WTC11 (cell line): ENCODE measurements at regions not wholly inside any gene's neighbourhood (a gene's known extent, or its start where the extent isn't known, plus 50 kb on each side); places are given as distances from the start of the nearest gene placed in this dataset.

Source experiments
- ATAC-seq: fragments of 200-7000 bp; cut with Tn5 transposase; 2 replicates; pipeline ENCODE4 v1.10.0; 2021; ENCODE audit warnings: mild to moderate bottlenecking, moderate library complexity
- CTCF ChIA-PET: fragments of 300-600 bp; sonication (Branson Sonifier 250); formaldehyde crosslinking; loops from one replicate; lab custom pipeline; 2021; ENCODE audit warnings: antibody characterized with exemption; lab: Charles Lee
- POLR2A ChIA-PET: fragments of 350-600 bp; sonication (Branson Sonifier 250); formaldehyde crosslinking; loops from one replicate; lab custom pipeline; 2021; ENCODE audit warnings: antibody characterized with exemption; lab: Charles Lee
- DNase-seq: peaks from one replicate; pipeline ENCODE4 v3.0.0; 2021; ENCODE audit warnings: low spot score
- H3K27ac Mint-ChIP-seq: 2 replicates; pipeline ENCODE4 v1.8.0; 2021; ENCODE audit warnings: mixed read lengths
- H3K27me3 Mint-ChIP-seq: 2 replicates; pipeline ENCODE4 v1.8.0; 2021; ENCODE audit warnings: low read depth, mild to moderate bottlenecking, moderate library complexity, mixed read lengths
- H3K36me3 Mint-ChIP-seq: 2 replicates; pipeline ENCODE4 v1.8.0; 2021; ENCODE audit warnings: mixed read lengths
- H3K4me1 Mint-ChIP-seq: 2 replicates; pipeline ENCODE4 v1.8.0; 2022; ENCODE audit warnings: mixed read lengths
- H3K4me3 Mint-ChIP-seq: 2 replicates; pipeline ENCODE4 v1.8.0; 2021; ENCODE audit warnings: mild to moderate bottlenecking, moderate library complexity, mixed read lengths
- H3K9me3 Mint-ChIP-seq: 2 replicates; pipeline ENCODE4 v1.8.0; 2021; ENCODE audit warnings: mixed read lengths
- ATF1 ChIP-seq: sonication (generic); formaldehyde crosslinking; IDR thresholded peaks from 2 replicates; pipeline ENCODE4 v1.8.1; 2023; ENCODE audit warnings: mild to moderate bottlenecking, moderate library complexity, missing genetic modification reagents
- CREB1 ChIP-seq: sonication (generic); formaldehyde crosslinking; IDR thresholded peaks from 2 replicates; pipeline ENCODE4 v1.8.0; 2023; ENCODE audit warnings: mild to moderate bottlenecking, missing genetic modification reagents
- ELF4 ChIP-seq: sonication (generic); formaldehyde crosslinking; IDR thresholded peaks from 2 replicates; pipeline ENCODE4 v1.8.1; 2022; ENCODE audit warnings: low read depth, mild to moderate bottlenecking, moderate library complexity, missing genetic modification reagents
- ESRRA ChIP-seq: sonication (generic); formaldehyde crosslinking; IDR thresholded peaks from 2 replicates; pipeline ENCODE4 v1.8.1; 2022; ENCODE audit warnings: mild to moderate bottlenecking, missing genetic modification reagents, borderline replicate concordance
- ETV6 ChIP-seq: sonication (generic); formaldehyde crosslinking; IDR thresholded peaks from 2 replicates; pipeline ENCODE4 v1.8.1; 2022; ENCODE audit warnings: mild to moderate bottlenecking, missing genetic modification reagents
- FOXK1 ChIP-seq: sonication (generic); formaldehyde crosslinking; IDR thresholded peaks from 2 replicates; pipeline ENCODE4 v1.8.0; 2022; ENCODE audit warnings: mild to moderate bottlenecking, moderate library complexity, missing genetic modification reagents
- JAZF1 ChIP-seq: fragments of 250-450 bp; sonication (Bioruptor Pico); IDR thresholded peaks from 2 replicates; pipeline ENCODE4 v1.9.0; 2021; ENCODE audit warnings: moderate library complexity, mild to moderate bottlenecking, inconsistent platforms
- KAT7 ChIP-seq: sonication (generic); formaldehyde crosslinking; IDR thresholded peaks from 2 replicates; pipeline ENCODE4 v1.8.1; 2023; ENCODE audit warnings: missing genetic modification reagents, mild to moderate bottlenecking, borderline replicate concordance
- MYBL2 ChIP-seq: sonication (generic); formaldehyde crosslinking; IDR thresholded peaks from 2 replicates; pipeline ENCODE4 v1.8.1; 2023; ENCODE audit warnings: mild to moderate bottlenecking, moderate library complexity, missing genetic modification reagents
- TP53 ChIP-seq: sonication (generic); formaldehyde crosslinking; IDR thresholded peaks from 2 replicates; pipeline ENCODE4 v1.8.1; 2023; ENCODE audit warnings: mild to moderate bottlenecking, missing genetic modification reagents
- TF ChIP-seq, protein P1 (sequence below): sonication (generic); formaldehyde crosslinking; IDR thresholded peaks from 2 replicates; pipeline ENCODE4 v1.8.0; 2023; ENCODE audit warnings: mild to moderate bottlenecking, missing genetic modification reagents
- TF ChIP-seq, protein P2 (sequence below): sonication (generic); formaldehyde crosslinking; IDR thresholded peaks from 2 replicates; pipeline ENCODE4 v1.8.0; 2023; ENCODE audit warnings: missing genetic modification reagents
- TF ChIP-seq, protein P3 (sequence below): sonication (generic); formaldehyde crosslinking; IDR thresholded peaks from 2 replicates; pipeline ENCODE4 v1.8.1; 2023; ENCODE audit warnings: mild to moderate bottlenecking, missing genetic modification reagents, moderate library complexity
- TF ChIP-seq, protein P4 (sequence below): fragments of 250-450 bp; sonication (Bioruptor Pico); IDR thresholded peaks from 2 replicates; pipeline ENCODE4 v1.9.0; 2021; ENCODE audit warnings: moderate library complexity, mild to moderate bottlenecking, inconsistent platforms, borderline replicate concordance
- TF ChIP-seq, protein P5 (sequence below): sonication (generic); formaldehyde crosslinking; IDR thresholded peaks from 2 replicates; pipeline ENCODE4 v1.8.1; 2022; ENCODE audit warnings: missing genetic modification reagents, borderline replicate concordance
- TF ChIP-seq, protein P6 (sequence below): sonication (generic); formaldehyde crosslinking; IDR thresholded peaks from 2 replicates; pipeline ENCODE4 v1.8.1; 2023; ENCODE audit warnings: mild to moderate bottlenecking, missing genetic modification reagents, moderate library complexity
- TF ChIP-seq, protein P7 (sequence below): fragments of 250-450 bp; sonication (Bioruptor Pico); IDR thresholded peaks from 2 replicates; pipeline ENCODE4 v2.1.2; 2022; ENCODE audit warnings: mild to moderate bottlenecking, moderate library complexity
- TF ChIP-seq, protein P8 (sequence below): fragments of 250-450 bp; sonication (Bioruptor Pico); IDR thresholded peaks from 2 replicates; pipeline ENCODE4 v1.9.0; 2021; ENCODE audit warnings: mild to moderate bottlenecking, borderline replicate concordance

DNA sequence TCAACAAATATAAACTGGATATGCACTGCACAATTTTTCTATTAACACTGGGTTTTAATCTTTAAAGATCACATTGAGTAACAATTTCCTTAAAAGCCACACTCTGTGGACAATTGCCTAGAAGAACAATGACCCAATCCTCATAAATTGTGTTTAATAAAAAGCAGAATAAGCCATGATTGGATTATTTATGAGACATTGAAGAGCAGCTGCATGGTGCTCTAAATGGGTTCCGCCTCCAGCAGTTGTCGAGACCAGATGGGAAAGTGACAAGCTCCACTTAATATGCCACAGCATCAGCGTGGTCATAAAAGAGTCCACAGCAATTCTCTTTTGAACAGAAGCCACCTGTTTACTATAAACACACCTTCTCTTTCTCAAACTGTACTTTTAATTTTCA is 635.2 kb upstream of the FRG1 start:
- Mint-ChIP-seq H3K27me3 (peaks cover 23% of the 10 kb centered on the region), H3K36me3 (no peaks in the 10 kb centered on the region), H3K27ac (no peak overlapping the region), H3K4me1 (no peaks in the 10 kb centered on the region), H3K9me3 (peaks cover 15% of the 10 kb centered on the region), H3K4me3 (no peak overlapping the region)
- no peak for TF ChIP-seq ESRRA (CRISPR knock-in tag)
- TF ChIP-seq, protein P1, sequence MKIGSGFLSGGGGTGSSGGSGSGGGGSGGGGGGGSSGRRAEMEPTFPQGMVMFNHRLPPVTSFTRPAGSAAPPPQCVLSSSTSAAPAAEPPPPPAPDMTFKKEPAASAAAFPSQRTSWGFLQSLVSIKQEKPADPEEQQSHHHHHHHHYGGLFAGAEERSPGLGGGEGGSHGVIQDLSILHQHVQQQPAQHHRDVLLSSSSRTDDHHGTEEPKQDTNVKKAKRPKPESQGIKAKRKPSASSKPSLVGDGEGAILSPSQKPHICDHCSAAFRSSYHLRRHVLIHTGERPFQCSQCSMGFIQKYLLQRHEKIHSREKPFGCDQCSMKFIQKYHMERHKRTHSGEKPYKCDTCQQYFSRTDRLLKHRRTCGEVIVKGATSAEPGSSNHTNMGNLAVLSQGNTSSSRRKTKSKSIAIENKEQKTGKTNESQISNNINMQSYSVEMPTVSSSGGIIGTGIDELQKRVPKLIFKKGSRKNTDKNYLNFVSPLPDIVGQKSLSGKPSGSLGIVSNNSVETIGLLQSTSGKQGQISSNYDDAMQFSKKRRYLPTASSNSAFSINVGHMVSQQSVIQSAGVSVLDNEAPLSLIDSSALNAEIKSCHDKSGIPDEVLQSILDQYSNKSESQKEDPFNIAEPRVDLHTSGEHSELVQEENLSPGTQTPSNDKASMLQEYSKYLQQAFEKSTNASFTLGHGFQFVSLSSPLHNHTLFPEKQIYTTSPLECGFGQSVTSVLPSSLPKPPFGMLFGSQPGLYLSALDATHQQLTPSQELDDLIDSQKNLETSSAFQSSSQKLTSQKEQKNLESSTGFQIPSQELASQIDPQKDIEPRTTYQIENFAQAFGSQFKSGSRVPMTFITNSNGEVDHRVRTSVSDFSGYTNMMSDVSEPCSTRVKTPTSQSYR (CRISPR knock-in tag) = no peak
- TF ChIP-seq, protein P2, sequence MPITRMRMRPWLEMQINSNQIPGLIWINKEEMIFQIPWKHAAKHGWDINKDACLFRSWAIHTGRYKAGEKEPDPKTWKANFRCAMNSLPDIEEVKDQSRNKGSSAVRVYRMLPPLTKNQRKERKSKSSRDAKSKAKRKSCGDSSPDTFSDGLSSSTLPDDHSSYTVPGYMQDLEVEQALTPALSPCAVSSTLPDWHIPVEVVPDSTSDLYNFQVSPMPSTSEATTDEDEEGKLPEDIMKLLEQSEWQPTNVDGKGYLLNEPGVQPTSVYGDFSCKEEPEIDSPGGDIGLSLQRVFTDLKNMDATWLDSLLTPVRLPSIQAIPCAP (CRISPR knock-in tag) = no peak
- ATAC-seq (no peak), DNase-seq (no peak)
- ChIA-PET CTCF (no interaction called here), POLR2A (no interaction called here)

DNA sequence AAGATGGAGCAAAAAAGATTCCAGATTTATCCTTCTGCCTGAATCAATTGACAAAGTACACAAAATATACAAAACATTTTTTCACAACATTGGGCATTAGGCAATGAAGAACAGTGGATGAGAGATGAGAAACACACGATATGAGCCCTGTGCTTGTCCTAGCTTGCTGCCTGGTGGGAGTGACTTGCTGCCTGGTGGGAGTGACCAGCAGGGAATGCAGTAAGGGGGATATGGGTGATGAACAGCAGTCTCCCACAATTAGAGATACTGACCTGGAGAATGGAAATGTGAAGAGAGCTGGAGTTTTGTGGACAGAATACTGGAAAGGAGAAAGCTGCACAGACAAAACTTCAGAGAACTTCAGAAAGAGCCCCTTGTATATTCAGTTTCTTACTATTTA is 629.4 kb upstream of the FRG1 start:
- Mint-ChIP-seq H3K9me3 (peaks cover 25% of the 10 kb centered on the region), H3K4me1 (no peaks in the 10 kb centered on the region), H3K27ac (no peak overlapping the region), H3K4me3 (no peak overlapping the region), H3K27me3 (peaks cover 13% of the 10 kb centered on the region), H3K36me3 (peaks cover 5% of the 10 kb centered on the region)
- POLR2A ChIA-PET = no interaction called here
- no peak for ATAC-seq
- CTCF ChIA-PET = no interaction called here
- TF ChIP-seq ETV6 = no peak
- DNase-seq = no peak

DNA sequence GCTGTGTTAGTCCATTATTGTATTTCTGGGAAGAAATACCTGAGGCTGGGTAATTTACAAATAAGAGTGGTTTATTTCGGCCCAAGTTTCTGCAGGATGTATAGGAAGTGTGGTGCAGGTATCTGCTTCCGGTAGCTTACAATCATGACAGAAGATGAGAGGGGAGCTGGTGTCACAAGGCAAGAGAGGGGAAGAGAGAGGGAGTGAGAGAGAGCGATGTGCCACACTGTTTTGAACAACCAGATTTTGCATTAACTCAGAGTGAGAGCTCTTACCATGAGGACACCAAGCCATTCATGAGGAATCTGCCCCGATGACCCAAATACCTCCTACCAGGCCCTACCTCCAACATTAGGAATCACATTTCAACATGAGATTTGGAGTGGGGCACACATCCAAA is 627.6 kb upstream of the FRG1 start:
- POLR2A ChIA-PET = no interaction called here
- CTCF ChIA-PET = no interaction called here
- TF ChIP-seq CREB1 (CRISPR knock-in tag) (no peak), TP53 (CRISPR knock-in tag) (no peak), MYBL2 (CRISPR knock-in tag) (no peak), ETV6 (no peak), JAZF1 (CRISPR knock-in tag) (no peak), ATF1 (CRISPR knock-in tag) (no peak), ELF4 (CRISPR knock-in tag) (no peak), KAT7 (CRISPR knock-in tag) (no peak), FOXK1 (CRISPR knock-in tag) (no peak)
- TF ChIP-seq, protein P3, sequence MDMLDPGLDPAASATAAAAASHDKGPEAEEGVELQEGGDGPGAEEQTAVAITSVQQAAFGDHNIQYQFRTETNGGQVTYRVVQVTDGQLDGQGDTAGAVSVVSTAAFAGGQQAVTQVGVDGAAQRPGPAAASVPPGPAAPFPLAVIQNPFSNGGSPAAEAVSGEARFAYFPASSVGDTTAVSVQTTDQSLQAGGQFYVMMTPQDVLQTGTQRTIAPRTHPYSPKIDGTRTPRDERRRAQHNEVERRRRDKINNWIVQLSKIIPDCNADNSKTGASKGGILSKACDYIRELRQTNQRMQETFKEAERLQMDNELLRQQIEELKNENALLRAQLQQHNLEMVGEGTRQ = no peak
- TF ChIP-seq, protein P4, sequence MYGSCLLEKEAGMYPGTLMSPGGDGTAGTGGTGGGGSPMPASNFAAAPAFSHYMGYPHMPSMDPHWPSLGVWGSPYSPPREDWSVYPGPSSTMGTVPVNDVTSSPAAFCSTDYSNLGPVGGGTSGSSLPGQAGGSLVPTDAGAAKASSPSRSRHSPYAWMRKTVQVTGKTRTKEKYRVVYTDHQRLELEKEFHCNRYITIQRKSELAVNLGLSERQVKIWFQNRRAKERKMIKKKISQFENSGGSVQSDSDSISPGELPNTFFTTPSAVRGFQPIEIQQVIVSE = no peak
- TF ChIP-seq, protein P5, sequence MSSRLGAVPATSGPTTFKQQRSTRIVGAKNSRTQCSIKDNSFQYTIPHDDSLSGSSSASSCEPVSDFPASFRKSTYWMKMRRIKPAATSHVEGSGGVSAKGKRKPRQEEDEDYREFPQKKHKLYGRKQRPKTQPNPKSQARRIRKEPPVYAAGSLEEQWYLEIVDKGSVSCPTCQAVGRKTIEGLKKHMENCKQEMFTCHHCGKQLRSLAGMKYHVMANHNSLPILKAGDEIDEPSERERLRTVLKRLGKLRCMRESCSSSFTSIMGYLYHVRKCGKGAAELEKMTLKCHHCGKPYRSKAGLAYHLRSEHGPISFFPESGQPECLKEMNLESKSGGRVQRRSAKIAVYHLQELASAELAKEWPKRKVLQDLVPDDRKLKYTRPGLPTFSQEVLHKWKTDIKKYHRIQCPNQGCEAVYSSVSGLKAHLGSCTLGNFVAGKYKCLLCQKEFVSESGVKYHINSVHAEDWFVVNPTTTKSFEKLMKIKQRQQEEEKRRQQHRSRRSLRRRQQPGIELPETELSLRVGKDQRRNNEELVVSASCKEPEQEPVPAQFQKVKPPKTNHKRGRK (CRISPR knock-in tag) = no peak
- TF ChIP-seq, protein P6, sequence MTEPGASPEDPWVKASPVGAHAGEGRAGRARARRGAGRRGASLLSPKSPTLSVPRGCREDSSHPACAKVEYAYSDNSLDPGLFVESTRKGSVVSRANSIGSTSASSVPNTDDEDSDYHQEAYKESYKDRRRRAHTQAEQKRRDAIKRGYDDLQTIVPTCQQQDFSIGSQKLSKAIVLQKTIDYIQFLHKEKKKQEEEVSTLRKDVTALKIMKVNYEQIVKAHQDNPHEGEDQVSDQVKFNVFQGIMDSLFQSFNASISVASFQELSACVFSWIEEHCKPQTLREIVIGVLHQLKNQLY = no peak
- TF ChIP-seq, protein P7, sequence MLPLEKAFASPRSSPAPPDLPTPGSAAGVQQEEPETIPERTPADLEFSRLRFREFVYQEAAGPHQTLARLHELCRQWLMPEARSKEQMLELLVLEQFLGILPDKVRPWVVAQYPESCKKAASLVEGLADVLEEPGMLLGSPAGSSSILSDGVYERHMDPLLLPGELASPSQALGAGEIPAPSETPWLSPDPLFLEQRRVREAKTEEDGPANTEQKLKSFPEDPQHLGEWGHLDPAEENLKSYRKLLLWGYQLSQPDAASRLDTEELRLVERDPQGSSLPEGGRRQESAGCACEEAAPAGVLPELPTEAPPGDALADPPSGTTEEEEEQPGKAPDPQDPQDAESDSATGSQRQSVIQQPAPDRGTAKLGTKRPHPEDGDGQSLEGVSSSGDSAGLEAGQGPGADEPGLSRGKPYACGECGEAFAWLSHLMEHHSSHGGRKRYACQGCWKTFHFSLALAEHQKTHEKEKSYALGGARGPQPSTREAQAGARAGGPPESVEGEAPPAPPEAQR (CRISPR knock-in tag) = no peak
- TF ChIP-seq, protein P8, sequence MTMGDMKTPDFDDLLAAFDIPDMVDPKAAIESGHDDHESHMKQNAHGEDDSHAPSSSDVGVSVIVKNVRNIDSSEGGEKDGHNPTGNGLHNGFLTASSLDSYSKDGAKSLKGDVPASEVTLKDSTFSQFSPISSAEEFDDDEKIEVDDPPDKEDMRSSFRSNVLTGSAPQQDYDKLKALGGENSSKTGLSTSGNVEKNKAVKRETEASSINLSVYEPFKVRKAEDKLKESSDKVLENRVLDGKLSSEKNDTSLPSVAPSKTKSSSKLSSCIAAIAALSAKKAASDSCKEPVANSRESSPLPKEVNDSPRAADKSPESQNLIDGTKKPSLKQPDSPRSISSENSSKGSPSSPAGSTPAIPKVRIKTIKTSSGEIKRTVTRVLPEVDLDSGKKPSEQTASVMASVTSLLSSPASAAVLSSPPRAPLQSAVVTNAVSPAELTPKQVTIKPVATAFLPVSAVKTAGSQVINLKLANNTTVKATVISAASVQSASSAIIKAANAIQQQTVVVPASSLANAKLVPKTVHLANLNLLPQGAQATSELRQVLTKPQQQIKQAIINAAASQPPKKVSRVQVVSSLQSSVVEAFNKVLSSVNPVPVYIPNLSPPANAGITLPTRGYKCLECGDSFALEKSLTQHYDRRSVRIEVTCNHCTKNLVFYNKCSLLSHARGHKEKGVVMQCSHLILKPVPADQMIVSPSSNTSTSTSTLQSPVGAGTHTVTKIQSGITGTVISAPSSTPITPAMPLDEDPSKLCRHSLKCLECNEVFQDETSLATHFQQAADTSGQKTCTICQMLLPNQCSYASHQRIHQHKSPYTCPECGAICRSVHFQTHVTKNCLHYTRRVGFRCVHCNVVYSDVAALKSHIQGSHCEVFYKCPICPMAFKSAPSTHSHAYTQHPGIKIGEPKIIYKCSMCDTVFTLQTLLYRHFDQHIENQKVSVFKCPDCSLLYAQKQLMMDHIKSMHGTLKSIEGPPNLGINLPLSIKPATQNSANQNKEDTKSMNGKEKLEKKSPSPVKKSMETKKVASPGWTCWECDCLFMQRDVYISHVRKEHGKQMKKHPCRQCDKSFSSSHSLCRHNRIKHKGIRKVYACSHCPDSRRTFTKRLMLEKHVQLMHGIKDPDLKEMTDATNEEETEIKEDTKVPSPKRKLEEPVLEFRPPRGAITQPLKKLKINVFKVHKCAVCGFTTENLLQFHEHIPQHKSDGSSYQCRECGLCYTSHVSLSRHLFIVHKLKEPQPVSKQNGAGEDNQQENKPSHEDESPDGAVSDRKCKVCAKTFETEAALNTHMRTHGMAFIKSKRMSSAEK (CRISPR knock-in tag) = no peak

More for the DNA sequence above, 627.6 kb upstream of the FRG1 start:
- H3K27ac Mint-ChIP-seq = no peak overlapping the region
- ATAC-seq (no peak), DNase-seq (no peak)
- peaks cover 5% of the 10 kb centered on the region for H3K36me3 Mint-ChIP-seq
- H3K9me3 Mint-ChIP-seq = peaks cover 34% of the 10 kb centered on the region
- H3K4me1 Mint-ChIP-seq = no peaks in the 10 kb centered on the region
- H3K27me3 Mint-ChIP-seq = peaks cover 4% of the 10 kb centered on the region; the same call in 1 of the 2 replicates
- H3K4me3 Mint-ChIP-seq = no peak overlapping the region
